GM12892 (cell line): ENCODE measurements at regions not wholly inside any gene's neighbourhood (a gene's known extent, or its start where the extent isn't known, plus 50 kb on each side); places are given as distances from the start of the nearest gene placed in this dataset.

Source experiments
- POLR2A ChIP-seq: IDR thresholded peaks from 2 replicates; pipeline ENCODE4 v1.6.1; 2011; ENCODE audit warnings: low read depth, low read length, control low read depth
- POLR2AphosphoS5 ChIP-seq: IDR thresholded peaks from 2 replicates; pipeline ENCODE4 v1.6.1; 2011; ENCODE audit warnings: low read depth, low read length, control low read depth
- TAF1 ChIP-seq: IDR thresholded peaks from 2 replicates; pipeline ENCODE4 v1.6.1; 2011; ENCODE audit warnings: low read depth, mild to moderate bottlenecking, control low read depth, low read length, borderline replicate concordance

GRCh38 chr2:83584672-83585071, 874.4 kb downstream of the SUCLG1 start:
- TF ChIP-seq POLR2AphosphoS5 = no peak
- no peak for TF ChIP-seq POLR2A
- no peak for TF ChIP-seq TAF1
